ENCODE measurements at regions not wholly inside any gene's neighbourhood (a gene's known extent, or its start where the extent isn't known, plus 50 kb on each side); places are given as distances from the start of the nearest gene placed in this dataset.

DNA sequence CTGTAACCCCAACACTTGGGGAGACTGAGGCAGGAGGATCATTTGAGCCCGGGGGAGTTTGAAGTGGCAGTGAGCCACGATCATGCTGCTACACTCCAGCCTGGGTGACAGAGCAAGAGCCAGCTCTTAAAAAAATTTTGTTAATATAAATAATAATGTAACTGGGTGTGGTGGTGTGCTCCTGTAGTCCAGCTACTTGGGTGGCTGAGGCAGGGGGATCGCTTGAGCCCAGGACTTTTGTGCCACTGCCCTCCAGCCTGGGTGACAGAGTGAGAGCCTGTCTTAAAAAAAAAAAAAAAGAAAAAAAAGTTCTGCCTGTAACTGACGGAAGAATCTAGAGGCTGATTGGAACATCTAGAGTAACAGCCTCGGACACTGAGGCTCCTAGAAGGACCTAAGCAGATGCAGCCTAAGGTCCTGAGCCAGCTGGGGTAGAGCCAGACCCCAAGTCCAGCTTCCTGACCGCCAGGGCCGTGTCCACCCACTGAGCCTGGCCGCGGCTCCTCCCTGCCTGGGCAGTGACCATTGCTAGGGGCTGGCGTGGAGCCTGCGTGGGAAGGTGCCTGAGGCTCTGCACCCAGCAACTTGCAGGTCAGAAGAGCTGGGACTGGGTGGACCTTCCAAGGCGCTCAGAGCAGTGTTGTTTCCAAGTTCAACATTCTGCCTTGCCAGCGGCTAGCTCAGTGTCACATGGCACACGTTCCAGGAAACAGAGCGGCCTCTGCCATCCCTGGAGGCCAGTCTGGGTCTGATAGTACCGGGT, 209.4 kb upstream of the CIBAR2 start:
- WGBS (ENCODE audit: insufficient coverage) = 69% methylated on average over 15 of the region's 16 CpGs
- Mint-ChIP-seq H3K36me3 (no peaks in the 10 kb centered on the region), H3K27me3 (ENCODE audit: low read depth in 2 of 2) (peaks cover 9 to 11% of the 10 kb centered on the region in 2 donors), H3K4me3 (no peak overlapping the region), H3K9me3 (no peaks in the 10 kb centered on the region), H3K27ac (no peak overlapping the region), H3K4me1 (peaks cover 0 to 3% of the 10 kb centered on the region in 2 donors)
- Histone ChIP-seq H3K4me3 (ENCODE audit: low read length) (no peak overlapping the region), H3K27me3 (ENCODE audit: control insufficient read depth, insufficient read depth, low read length) (no peaks in the 10 kb centered on the region), H3K36me3 (ENCODE audit: control insufficient read depth, insufficient read depth, low read length) (no peaks in the 10 kb centered on the region), H3K27ac (ENCODE audit: low read length) (no peak overlapping the region), H3K9me3 (ENCODE audit: control insufficient read depth, insufficient read depth, low read length) (no peaks in the 10 kb centered on the region), H3K4me1 (ENCODE audit: control insufficient read depth, insufficient read depth, low read length) (no peaks in the 10 kb centered on the region)
- intact Hi-C loops (cut with micrococcal nuclease) = no loop called here
- ATAC-seq (no peak), DNase-seq (no peak)
- no peak for TF ChIP-seq CTCF (IDR thresholded peaks at IDR 0.05)

- DNase-seq (no peak), ATAC-seq (no peak)
- H3K36me3 Mint-ChIP-seq = no peaks in the 10 kb centered on the region
- peaks cover 20 to 26% of the 10 kb centered on the region in 2 donors for H3K27me3 Mint-ChIP-seq (ENCODE audit: low read depth in 2 of 2)
- no peak for TF ChIP-seq CTCF (IDR thresholded peaks at IDR 0.05)
- H3K27me3 ChIP-seq (ENCODE audit: control insufficient read depth, insufficient read depth, low read length) = peaks cover 4% of the 10 kb centered on the region
- H3K4me1 Mint-ChIP-seq = peaks cover 0 to 4% of the 10 kb centered on the region in 2 donors
- no peak overlapping the region for H3K4me3 Mint-ChIP-seq
- no peak overlapping the region for H3K27ac Mint-ChIP-seq
- no peaks in the 10 kb centered on the region for H3K4me1 ChIP-seq (ENCODE audit: control insufficient read depth, insufficient read depth, low read length)
- no peaks in the 10 kb centered on the region for H3K9me3 Mint-ChIP-seq
- no peak overlapping the region for H3K4me3 ChIP-seq (ENCODE audit: low read length)
- H3K27ac ChIP-seq (ENCODE audit: low read length) = no peak overlapping the region
- WGBS (ENCODE audit: insufficient coverage) = 83% methylated on average over 14 of the region's 14 CpGs
- H3K9me3 ChIP-seq (ENCODE audit: control insufficient read depth, insufficient read depth, low read length) = no peaks in the 10 kb centered on the region
- intact Hi-C loops (cut with micrococcal nuclease) = no loop called here
- H3K36me3 ChIP-seq (ENCODE audit: control insufficient read depth, insufficient read depth, low read length) = no peaks in the 10 kb centered on the region
Observed at GRCh38 chr16:85323230-85323960, 211.1 kb upstream of the CIBAR2 start.

- no peaks in the 10 kb centered on the region for H3K36me3 Mint-ChIP-seq
- Histone ChIP-seq H3K27me3 (ENCODE audit: control insufficient read depth, insufficient read depth, low read length) (peaks cover 4% of the 10 kb centered on the region), H3K4me1 (ENCODE audit: control insufficient read depth, insufficient read depth, low read length) (no peaks in the 10 kb centered on the region), H3K27ac (ENCODE audit: low read length) (no peak overlapping the region), H3K36me3 (ENCODE audit: control insufficient read depth, insufficient read depth, low read length) (no peaks in the 10 kb centered on the region), H3K9me3 (ENCODE audit: control insufficient read depth, insufficient read depth, low read length) (no peaks in the 10 kb centered on the region), H3K4me3 (ENCODE audit: low read length) (no peak overlapping the region)
- no peak overlapping the region for H3K4me3 Mint-ChIP-seq
- peaks cover 0 to 4% of the 10 kb centered on the region in 2 donors for H3K4me1 Mint-ChIP-seq
- H3K27ac Mint-ChIP-seq = no peak overlapping the region
- intact Hi-C loops (cut with micrococcal nuclease) = no loop called here
- no peak for ATAC-seq
- DNase-seq = no peak
- TF ChIP-seq CTCF (IDR thresholded peaks at IDR 0.05) = no peak
- WGBS (ENCODE audit: insufficient coverage) = 96% methylated on average over 10 of the region's 10 CpGs
- no peaks in the 10 kb centered on the region for H3K9me3 Mint-ChIP-seq
- peaks cover 23 to 30% of the 10 kb centered on the region in 2 donors for H3K27me3 Mint-ChIP-seq (ENCODE audit: low read depth in 2 of 2)
Observed at GRCh38 chr16:85323961-85324253, 211.6 kb upstream of the CIBAR2 start.
